IMR-90 (cell line): ENCODE measurements at regions not wholly inside any gene's neighbourhood (a gene's known extent, or its start where the extent isn't known, plus 50 kb on each side); places are given as distances from the start of the nearest gene placed in this dataset.

Source experiments
- ATAC-seq: fragments of 200-7000 bp; cut with Tn5 transposase; 2 replicates; pipeline ENCODE4 v1.9.1; 2020; ENCODE audit warnings: low read depth, mild to moderate bottlenecking, moderate library complexity
- BruUV-seq: library from RNA; stranded (reverse); fragments of 400-500 nt; replicated peaks from 2 replicates; lab custom pipeline; 2021; lab: Mats Ljungman, UMichigan
- CTCF ChIA-PET: fragments of 300-600 bp; formaldehyde crosslinking; extraction: SDS; loops from one replicate; lab custom pipeline; 2021; ENCODE audit warnings: antibody characterized with exemption; lab: Yijun Ruan, JAX
- POLR2A ChIA-PET: fragments of 300-600 bp; sonication (Branson Sonifier 250); formaldehyde crosslinking; loops from one replicate; lab custom pipeline; 2022; ENCODE audit warnings: antibody characterized with exemption; ENCODE audit not compliant: unreplicated experiment; lab: Charles Lee
- DNase-seq: peaks from one replicate; pipeline ENCODE4 v3.0.0; 2013
- H2AFZ ChIP-seq: replicated peaks from 2 replicates; pipeline ENCODE3; 2013; ENCODE audit warnings: low read length, mild to moderate bottlenecking; ENCODE audit not compliant: poor library complexity
- H2AK5ac ChIP-seq: 2 replicates; pipeline ENCODE4 v1.6.1; 2013; ENCODE audit warnings: low read depth, low read length, inconsistent platforms
- H2AK9ac ChIP-seq: replicated peaks from 2 replicates; pipeline ENCODE3; 2013; ENCODE audit warnings: mild to moderate bottlenecking, low read depth, low read length, moderate library complexity; ENCODE audit not compliant: poor library complexity
- H2BK120ac ChIP-seq: 2 replicates; pipeline ENCODE4 v1.6.1; 2013; ENCODE audit warnings: low read depth, low read length, inconsistent platforms
- H2BK15ac ChIP-seq: 3 replicates; pipeline ENCODE4 v1.6.1; 2013; ENCODE audit warnings: low read depth, low read length, inconsistent platforms
- H2BK20ac ChIP-seq: 2 replicates; pipeline ENCODE4 v1.6.1; 2013; ENCODE audit warnings: low read depth, mild to moderate bottlenecking, inconsistent platforms, low read length, moderate library complexity
- H2BK5ac ChIP-seq: 2 replicates; pipeline ENCODE4 v1.6.1; 2013; ENCODE audit warnings: mild to moderate bottlenecking, low read depth, low read length, inconsistent platforms; ENCODE audit not compliant: poor library complexity, severe bottlenecking
- H3K14ac ChIP-seq: replicated peaks from 2 replicates; pipeline ENCODE4 v1.6.1; 2013; ENCODE audit warnings: low read depth, low read length, inconsistent platforms
- H3K18ac ChIP-seq: 2 replicates; pipeline ENCODE4 v1.6.1; 2013; ENCODE audit warnings: low read depth, low read length, control low read depth
- H3K23ac ChIP-seq: 2 replicates; pipeline ENCODE4 v1.6.1; 2013; ENCODE audit warnings: low read depth, low read length, inconsistent platforms
- H3K27ac ChIP-seq: 2 replicates; pipeline ENCODE4 v1.5.1; 2013; ENCODE audit warnings: mild to moderate bottlenecking, control low read depth, low read length; ENCODE audit not compliant: insufficient read depth
- H3K27me3 ChIP-seq: 2 replicates; pipeline ENCODE4 v1.6.1; 2013; ENCODE audit warnings: low read length; ENCODE audit not compliant: control insufficient read depth, insufficient read depth
- H3K36me3 ChIP-seq: 2 replicates; pipeline ENCODE4 v1.6.1; 2013; ENCODE audit warnings: low read length, mixed read lengths; ENCODE audit not compliant: control insufficient read depth, insufficient read depth
- H3K4ac ChIP-seq: 2 replicates; pipeline ENCODE4 v1.6.1; 2013; ENCODE audit warnings: low read depth, low read length, inconsistent platforms
- H3K4me1 ChIP-seq: 2 replicates; pipeline ENCODE4 v1.6.1; 2013; ENCODE audit warnings: low read length, mixed read lengths; ENCODE audit not compliant: control insufficient read depth, insufficient read depth
- H3K4me2 ChIP-seq: 2 replicates; pipeline ENCODE4 v1.6.1; 2013; ENCODE audit warnings: low read depth, mild to moderate bottlenecking, control low read depth, low read length, moderate library complexity
- H3K4me3 ChIP-seq: 2 replicates; pipeline ENCODE4 v1.5.1; 2013; ENCODE audit warnings: low read depth, mild to moderate bottlenecking, control low read depth, low read length, moderate library complexity; ENCODE audit not compliant: insufficient read depth
- H3K56ac ChIP-seq: 2 replicates; pipeline ENCODE4 v1.6.1; 2013; ENCODE audit warnings: low read length, inconsistent platforms; ENCODE audit not compliant: insufficient read depth; ENCODE audit errors: extremely low read depth
- H3K79me1 ChIP-seq, 2 experiments: 2 replicates each; pipeline ENCODE4 v1.6.1; 2013; ENCODE audit warnings: low read length in 2 of 2, inconsistent platforms in 1 of 2, low read depth in 1 of 2
- H3K9ac ChIP-seq: 2 replicates; pipeline ENCODE4 v1.6.1; 2013; ENCODE audit warnings: low read depth, low read length, control low read depth
- H3K9me1 ChIP-seq: 2 replicates; pipeline ENCODE4 v1.6.1; 2013; ENCODE audit warnings: low read length, inconsistent platforms; ENCODE audit not compliant: insufficient read depth
- H3K9me3 ChIP-seq: 2 replicates; pipeline ENCODE4 v1.6.1; 2013; ENCODE audit warnings: low read length; ENCODE audit not compliant: control insufficient read depth, insufficient read depth
- H4K20me1 ChIP-seq: 2 replicates; pipeline ENCODE4 v1.6.1; 2013; ENCODE audit warnings: low read length, inconsistent platforms; ENCODE audit not compliant: insufficient read depth
- H4K5ac ChIP-seq: 2 replicates; pipeline ENCODE4 v1.6.1; 2013; ENCODE audit warnings: mild to moderate bottlenecking, low read depth, low read length, control low read depth
- H4K8ac ChIP-seq, 2 experiments: 2 replicates each; pipeline ENCODE4 v1.6.1; 2013; ENCODE audit warnings: low read depth in 2 of 2, low read length in 2 of 2, control low read depth in 1 of 2, inconsistent platforms in 1 of 2
- H4K91ac ChIP-seq: 2 replicates; pipeline ENCODE4 v1.6.1; 2013; ENCODE audit warnings: low read depth, low read length, inconsistent platforms; ENCODE audit not compliant: insufficient read depth
- BHLHE40 ChIP-seq: fragments of 150-350 bp; IDR thresholded peaks from 2 replicates; pipeline ENCODE4 v1.6.1; 2016; ENCODE audit warnings: mild to moderate bottlenecking, low read depth, low read length
- CEBPB ChIP-seq: IDR thresholded peaks from 2 replicates; pipeline ENCODE4 v1.6.1; 2012; ENCODE audit warnings: low read depth, low read length, improper control_type of control experiment
- CHD1 ChIP-seq: IDR thresholded peaks from 2 replicates; pipeline ENCODE4 v1.6.1; 2012; ENCODE audit warnings: low read depth, low read length, improper control_type of control experiment
- ELK1 ChIP-seq: fragments of 150-350 bp; IDR thresholded peaks from 2 replicates; pipeline ENCODE4 v1.6.1; 2016; ENCODE audit warnings: low read depth, mild to moderate bottlenecking, low read length, moderate library complexity, borderline replicate concordance
- FOS ChIP-seq: fragments of 150-350 bp; IDR thresholded peaks from 2 replicates; pipeline ENCODE4 v1.6.1; 2016; ENCODE audit warnings: low read depth, low read length
- MAFK ChIP-seq: IDR thresholded peaks from 2 replicates; pipeline ENCODE4 v1.6.1; 2012; ENCODE audit warnings: low read depth, low read length, improper control_type of control experiment
- MAZ ChIP-seq: IDR thresholded peaks from 2 replicates; pipeline ENCODE4 v1.6.1; 2012; ENCODE audit warnings: low read depth, mild to moderate bottlenecking, low read length, improper control_type of control experiment, moderate library complexity, borderline replicate concordance
- RAD21 ChIP-seq: IDR thresholded peaks from 2 replicates; pipeline ENCODE4 v1.6.1; 2012; ENCODE audit warnings: low read length, improper control_type of control experiment
- RCOR1 ChIP-seq: IDR thresholded peaks from 2 replicates; pipeline ENCODE4 v1.6.1; 2012; ENCODE audit warnings: mild to moderate bottlenecking, low read length, improper control_type of control experiment; ENCODE audit not compliant: insufficient replicate concordance
- RFX5 ChIP-seq: IDR thresholded peaks from 2 replicates; pipeline ENCODE4 v1.8.0; 2012; ENCODE audit warnings: low read depth, mild to moderate bottlenecking, low read length, moderate library complexity
- WGBS, 2 experiments: methylation state at CpG; one replicate each; pipeline versions ENCODE4 v1.1.5 to v1.1.7; 2013; ENCODE audit warnings: missing lambda C conversion rate in 2 of 2; ENCODE audit not compliant: insufficient read length in 1 of 2; ENCODE audit errors: extremely low coverage in 2 of 2; 5-methylcytosine and 5-hydroxymethylcytosine counted together
- dilution Hi-C: fragments of 300-500 bp; cut with HindIII; formaldehyde crosslinking; loops from one replicate; pipeline ENCODE4 v1.14.3; 2018; ENCODE audit warnings: low sequenced_read_pairs; ENCODE audit not compliant: unreplicated experiment
- in situ Hi-C: fragments of 300-500 bp; cut with MboI; formaldehyde crosslinking; loops from 3 replicates; pipeline ENCODE4 v1.14.3; 2019; ENCODE audit warnings: low sequenced_read_pairs, inconsistent platforms, mixed read lengths
- intact Hi-C: fragments of 100-400 bp; cut with micrococcal nuclease; formaldehyde crosslinking; loops from 2 replicates; pipeline ENCODE4 v1.10.0; 2022
- TF ChIP-seq, protein P1 (sequence below): fragments of 150-350 bp; IDR thresholded peaks from 2 replicates; pipeline ENCODE4 v1.6.1; 2017; ENCODE audit warnings: mild to moderate bottlenecking, antibody characterized with exemption, low read length, low read depth

- H3K36me3 ChIP-seq, result no peaks in the 10 kb centered on the region
- no peaks in the 10 kb centered on the region for H3K9me3 ChIP-seq
- H3K4me2 ChIP-seq, result no peak overlapping the region
- no peak overlapping the region for H3K18ac ChIP-seq
- TF ChIP-seq RCOR1, result no peak
- TF ChIP-seq CHD1, result no peak
- no peak for TF ChIP-seq BHLHE40
- TF ChIP-seq CEBPB, result no peak
- TF ChIP-seq RAD21, result no peak
- TF ChIP-seq RFX5, result no peak
- TF ChIP-seq MAFK, result no peak
- no peak for TF ChIP-seq FOS
- no peak for TF ChIP-seq ELK1
- TF ChIP-seq, protein P1, sequence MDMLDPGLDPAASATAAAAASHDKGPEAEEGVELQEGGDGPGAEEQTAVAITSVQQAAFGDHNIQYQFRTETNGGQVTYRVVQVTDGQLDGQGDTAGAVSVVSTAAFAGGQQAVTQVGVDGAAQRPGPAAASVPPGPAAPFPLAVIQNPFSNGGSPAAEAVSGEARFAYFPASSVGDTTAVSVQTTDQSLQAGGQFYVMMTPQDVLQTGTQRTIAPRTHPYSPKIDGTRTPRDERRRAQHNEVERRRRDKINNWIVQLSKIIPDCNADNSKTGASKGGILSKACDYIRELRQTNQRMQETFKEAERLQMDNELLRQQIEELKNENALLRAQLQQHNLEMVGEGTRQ, result no peak
- no peak for TF ChIP-seq MAZ
- H3K9ac ChIP-seq, result no peak overlapping the region
- in situ Hi-C loops (no loop called here), dilution Hi-C loops (no loop called here), intact Hi-C loops (no loop called here)
- no peaks in the 10 kb centered on the region for H3K9me1 ChIP-seq
- H4K91ac ChIP-seq, result no peak overlapping the region
- no peak overlapping the region for H3K14ac ChIP-seq
- H2AK9ac ChIP-seq, result no peak overlapping the region
- no peaks in the 10 kb centered on the region for H3K79me1 ChIP-seq
- no peak overlapping the region for H2AK5ac ChIP-seq
- H3K27ac ChIP-seq, result no peak overlapping the region
- H3K4ac ChIP-seq, result no peak overlapping the region
- no TSS peak for BruUV-seq
- H3K4me1 ChIP-seq, result no peaks in the 10 kb centered on the region
- no peak overlapping the region for H4K8ac ChIP-seq
- no peak overlapping the region for H2BK15ac ChIP-seq
- DNase-seq (no peak), ATAC-seq (no peak)
- H4K5ac ChIP-seq, result no peak overlapping the region
- H2AFZ ChIP-seq, result no peak overlapping the region
- no peak overlapping the region for H3K4me3 ChIP-seq
- H3K27me3 ChIP-seq, result no peaks in the 10 kb centered on the region; the same call in none of the 2 replicates
- H3K23ac ChIP-seq, result no peak overlapping the region
- no peak overlapping the region for H2BK5ac ChIP-seq
- no peaks in the 10 kb centered on the region for H4K20me1 ChIP-seq
- no peak overlapping the region for H2BK20ac ChIP-seq
- ChIA-PET CTCF (no interaction called here), POLR2A (no interaction called here)
- H3K56ac ChIP-seq, result no peak overlapping the region
- 60% methylated on average over 2 of the region's 3 CpGs; no CpG with 5 or more reads in 1 of the 2 experiments for WGBS, 2 experiments
- no peak overlapping the region for H2BK120ac ChIP-seq
Measured at GRCh38 chrX:16518131-16518530, 131.8 kb upstream of the S100G start.
